Stimulated activated CD4-positive, alpha-beta T cell treated with anti-CD3 and anti-CD28 coated beads, Interleukin-2, amount 100 ng/mL, for 24 hours (primary cell): ENCODE measurements at regions not wholly inside any gene's neighbourhood (a gene's known extent, or its start where the extent isn't known, plus 50 kb on each side); places are given as distances from the start of the nearest gene placed in this dataset.
A peak's percentile ranks its signal among the peaks of the same experiment; 100 is the strongest.

Experiments used
- DNase-seq, 2 donors: peaks; one replicate each; pipeline ENCODE4 v3.0.0-alpha.2; 2020

DNA sequence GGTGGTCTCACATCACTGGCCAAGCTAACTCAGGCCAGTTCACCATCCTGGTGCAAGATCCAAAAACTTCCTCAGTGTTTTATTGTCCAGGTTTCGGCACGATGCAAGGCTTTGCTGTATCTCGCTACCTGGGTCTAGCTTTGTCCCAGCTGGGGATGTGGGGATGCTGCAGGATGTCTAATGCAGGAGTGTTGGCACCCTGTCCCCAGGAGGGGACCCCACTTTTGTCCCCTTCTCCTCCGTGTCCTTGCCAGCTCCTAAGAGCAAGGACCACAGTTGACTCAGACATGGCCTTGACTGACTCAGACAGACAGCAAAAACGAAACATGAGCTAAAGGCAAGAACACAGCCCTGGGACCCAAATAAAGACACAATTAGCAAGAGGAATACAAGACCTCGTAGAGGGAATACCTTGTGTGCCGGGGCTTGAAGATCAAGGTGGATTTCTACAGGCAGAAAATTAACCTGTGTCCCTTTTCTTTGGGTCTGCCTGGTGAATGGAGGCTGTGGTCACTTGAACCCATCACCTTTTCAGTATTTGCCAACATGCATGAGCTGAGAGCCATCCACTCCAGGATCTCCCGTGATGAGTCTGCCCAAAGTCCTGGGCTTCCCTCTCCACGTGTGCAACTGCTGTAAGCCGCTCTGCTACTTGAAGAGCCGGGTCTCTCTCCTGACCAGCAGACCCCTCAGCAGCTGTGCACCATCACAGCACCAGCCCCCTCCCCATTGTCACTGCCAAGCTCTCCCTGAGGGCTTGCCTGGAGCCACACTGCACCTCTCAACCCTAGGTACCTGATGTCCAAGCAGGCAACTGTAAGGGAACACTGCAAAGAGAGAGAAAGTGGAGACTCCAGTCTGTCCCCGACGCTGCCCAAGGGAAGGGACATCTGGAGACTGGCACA, 149.5 kb upstream of the ZNF507 start:
- DNase-seq, result no peak

DNA sequence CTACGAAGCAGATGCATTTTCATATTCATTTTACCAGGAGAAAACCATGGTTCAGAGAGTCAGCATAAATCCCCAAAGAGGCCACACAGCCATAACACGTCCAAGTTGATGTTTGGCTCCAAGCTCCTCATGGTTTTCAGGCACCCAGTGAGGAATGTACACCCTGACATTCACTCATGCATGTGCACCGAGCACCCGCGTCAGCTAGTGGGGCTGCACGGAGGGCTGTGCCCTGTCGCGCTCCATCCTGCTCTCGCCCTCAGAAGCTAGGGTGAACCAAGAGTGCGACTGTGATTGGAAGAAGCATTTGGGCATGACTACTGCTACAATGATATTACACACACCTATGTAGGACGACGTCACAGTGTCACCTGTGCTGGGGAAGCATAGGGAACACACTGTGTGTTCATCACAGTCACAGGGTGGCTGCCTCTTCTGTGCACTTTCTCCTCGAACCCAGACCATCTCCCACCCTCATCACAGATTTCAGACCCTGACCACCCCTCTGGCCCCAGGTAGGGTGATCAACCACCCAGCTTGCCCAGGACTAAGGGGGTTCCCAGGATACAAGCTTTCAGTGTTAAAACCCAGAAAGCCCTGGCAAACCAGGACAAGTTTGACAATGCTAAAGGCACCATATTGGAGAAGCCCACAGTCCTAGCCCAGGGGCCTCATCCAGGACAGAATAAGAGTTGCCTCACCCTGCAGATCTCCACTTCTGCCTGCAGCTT, 148.6 kb upstream of the ZNF507 start:
- no peak for DNase-seq

DNA sequence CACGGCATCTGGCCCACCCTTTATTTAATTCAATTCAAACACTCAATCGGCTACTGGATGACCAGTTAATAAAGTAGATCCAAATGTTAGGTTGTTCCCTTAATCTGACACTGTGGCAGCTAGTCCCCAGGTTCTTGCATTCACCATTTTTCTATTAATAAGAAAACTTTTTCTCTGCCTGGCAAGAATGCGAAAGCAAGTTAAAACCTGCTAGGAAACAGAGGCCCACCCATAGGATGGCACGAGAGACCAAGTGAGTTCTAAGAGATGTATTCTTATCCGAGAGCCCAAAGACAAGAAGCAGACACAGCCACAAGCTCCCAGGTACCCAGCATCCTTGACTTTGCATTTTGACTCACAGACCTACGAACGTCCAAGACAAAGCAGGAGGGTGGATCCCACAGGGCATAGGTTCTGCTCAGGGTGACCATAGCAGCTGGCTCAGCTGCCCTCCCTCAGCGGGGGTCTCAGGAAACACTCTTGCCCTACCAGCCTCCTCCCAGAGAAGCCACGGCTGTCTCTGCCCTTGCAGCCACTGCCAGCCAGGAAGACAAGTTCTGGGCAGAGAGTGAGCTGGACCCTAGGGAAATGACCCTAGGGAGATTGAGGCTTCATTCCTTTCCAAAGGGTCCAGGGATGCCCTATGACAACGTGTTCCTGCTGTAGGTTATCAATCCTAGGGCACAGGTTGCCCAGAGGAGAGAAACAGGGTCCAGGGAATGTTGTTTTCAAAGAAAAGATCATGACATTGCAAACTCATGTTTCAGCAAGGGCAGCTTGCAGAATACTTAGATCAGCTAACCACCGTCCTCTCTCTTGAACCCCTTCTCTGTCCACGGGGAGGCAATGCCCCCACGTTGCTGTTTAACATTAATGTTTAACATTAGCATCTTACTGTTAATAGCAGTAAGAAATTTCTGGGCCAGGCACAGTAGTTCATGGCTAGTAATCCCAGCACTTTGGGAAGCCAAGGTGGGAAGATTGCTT, 147.2 kb upstream of the ZNF507 start:
- DNase-seq, result no peak

DNA sequence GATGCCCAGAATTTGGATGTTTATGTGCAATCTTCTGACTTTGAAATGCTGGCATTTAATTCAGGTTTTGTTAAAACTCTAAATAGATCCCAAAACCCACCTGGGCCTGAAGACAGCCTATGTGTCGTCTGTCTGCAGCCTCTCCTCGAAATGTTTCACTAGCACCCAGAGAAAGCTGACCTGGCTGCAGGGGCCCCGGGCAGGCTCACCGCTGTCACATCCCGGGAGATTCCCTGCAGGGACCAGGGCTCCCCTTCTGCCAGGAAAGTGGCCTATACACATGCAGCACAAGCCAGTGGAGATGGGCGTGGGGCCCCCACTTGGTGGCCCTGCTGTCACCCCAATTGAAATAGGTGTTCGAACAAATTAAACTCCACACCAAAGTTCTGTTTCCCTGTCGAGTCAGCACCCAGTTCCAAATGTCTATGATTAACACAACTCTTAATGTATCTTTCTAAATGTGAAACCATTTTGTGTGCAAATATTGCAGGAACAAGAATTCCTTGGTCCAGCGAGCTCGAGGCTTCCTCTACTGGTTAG, 145.8 kb upstream of the ZNF507 start:
- DNase-seq, result no peak

DNA sequence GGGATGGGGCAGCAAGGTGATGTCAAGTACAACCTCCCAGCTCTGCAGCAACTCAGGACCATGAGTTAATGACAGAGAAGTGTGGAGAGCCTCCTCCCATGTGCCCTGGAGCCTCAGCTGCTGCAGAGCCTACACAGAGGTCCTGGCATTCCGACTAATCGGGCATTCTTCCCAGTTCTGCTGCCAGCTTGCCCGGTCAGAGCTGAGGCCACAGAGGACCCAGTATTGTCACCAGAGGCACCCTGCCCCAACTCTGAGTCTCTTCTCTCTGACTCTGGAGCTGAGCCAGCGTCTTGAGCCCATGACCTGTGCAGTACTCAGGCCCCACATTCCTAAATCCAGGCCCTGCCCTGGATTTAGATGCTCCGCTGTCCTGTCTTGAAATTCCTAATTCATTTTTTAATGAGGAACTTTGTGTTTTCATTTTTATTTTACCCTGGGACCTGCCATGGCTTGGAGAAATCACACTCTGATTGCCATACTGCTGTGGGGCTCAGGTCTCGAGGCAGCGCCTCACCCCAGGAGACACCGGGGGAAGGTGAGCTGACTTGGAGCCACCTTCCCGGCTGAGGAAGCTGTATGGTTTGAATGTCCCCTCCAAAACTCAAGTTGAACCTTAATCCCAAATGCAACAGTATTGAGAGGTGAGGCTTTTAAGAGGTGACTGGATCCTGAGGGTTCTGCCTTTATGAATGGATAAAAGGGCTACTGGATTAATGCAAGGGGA, 144.9 kb upstream of the ZNF507 start:
- DNase-seq, result no peak

DNA sequence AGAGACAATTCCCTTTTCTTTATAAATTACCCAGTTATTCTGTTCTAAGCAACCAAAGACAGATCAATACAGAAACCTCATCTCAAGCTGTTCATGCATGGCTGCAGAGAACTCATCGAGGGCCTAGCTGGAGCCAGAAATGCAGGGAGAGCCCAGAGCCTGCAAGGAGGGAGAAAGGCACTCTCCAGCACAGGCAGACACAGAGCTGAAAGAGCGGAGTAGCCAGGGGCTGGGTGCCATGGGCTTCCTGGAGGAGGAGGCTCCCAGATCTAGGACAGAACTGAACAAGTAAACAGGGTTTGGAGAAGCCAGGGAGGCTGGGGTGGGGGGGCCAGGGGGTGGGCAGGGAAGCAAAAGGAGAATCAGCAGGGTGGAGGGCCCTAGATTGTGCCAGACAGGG, 144.2 kb upstream of the ZNF507 start:
- DNase-seq, result no peak

DNA sequence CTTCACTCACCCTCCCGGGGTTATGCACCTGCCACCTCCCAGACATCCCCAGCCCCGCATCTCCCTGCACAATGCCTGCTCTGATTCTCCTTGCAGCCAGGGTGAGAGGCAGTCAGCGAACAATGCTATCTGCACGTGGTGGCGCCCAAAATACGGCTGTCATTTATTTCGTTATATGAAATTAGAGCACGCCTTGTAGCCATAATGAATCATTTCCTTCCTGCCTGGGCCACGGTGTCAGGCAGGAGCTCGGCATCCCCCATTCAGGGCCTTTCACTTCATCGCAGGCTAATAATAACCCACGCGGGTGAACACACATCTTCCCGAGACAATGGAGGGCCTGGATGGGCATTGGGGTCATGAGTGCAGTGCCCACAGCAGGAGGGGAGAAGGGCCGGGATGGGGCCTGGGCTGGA, 143.8 kb upstream of the ZNF507 start:
- peak in 1 of 2 donors; percentile 13 for DNase-seq

DNA sequence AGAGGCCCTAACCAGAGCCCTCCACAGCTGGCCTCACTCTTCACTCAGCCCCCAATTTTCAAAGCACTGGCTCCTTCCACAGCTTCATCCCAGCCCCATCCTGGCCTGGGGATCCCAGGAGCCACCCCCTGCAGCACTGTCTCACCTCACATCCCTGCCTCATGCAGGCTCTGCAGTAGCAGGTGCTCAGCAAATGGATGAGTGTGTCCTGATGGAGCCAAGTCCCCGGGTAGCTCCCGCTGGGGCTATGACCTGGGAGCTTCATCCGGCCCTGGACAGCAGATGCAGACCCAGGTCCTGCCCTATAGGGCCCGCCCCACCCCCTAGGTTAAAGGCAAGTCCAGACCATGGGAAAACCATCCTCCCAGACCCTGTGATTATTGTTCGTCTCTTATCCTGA, 143.2 kb upstream of the ZNF507 start:
- no peak for DNase-seq

DNA sequence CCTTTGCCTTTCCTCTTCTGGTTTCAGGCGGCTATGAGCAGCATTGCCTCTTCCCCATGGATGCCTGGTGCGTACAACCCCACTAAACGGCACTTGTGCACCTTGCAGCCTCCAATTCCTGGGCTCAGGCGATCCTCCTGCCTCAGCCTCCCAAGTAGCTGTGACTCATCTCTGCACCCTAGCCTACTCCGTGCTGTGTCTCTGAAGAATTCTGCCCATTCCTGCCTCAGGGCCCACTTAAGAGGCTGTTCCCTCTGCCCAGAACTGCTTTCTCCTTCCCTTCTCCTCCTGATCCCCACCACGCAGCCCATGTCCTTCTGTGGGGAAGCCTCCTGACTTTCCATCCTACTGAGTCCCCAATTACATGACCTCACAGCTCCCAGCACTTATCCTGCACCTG, 142.2 kb upstream of the ZNF507 start:
- no peak for DNase-seq

DNA sequence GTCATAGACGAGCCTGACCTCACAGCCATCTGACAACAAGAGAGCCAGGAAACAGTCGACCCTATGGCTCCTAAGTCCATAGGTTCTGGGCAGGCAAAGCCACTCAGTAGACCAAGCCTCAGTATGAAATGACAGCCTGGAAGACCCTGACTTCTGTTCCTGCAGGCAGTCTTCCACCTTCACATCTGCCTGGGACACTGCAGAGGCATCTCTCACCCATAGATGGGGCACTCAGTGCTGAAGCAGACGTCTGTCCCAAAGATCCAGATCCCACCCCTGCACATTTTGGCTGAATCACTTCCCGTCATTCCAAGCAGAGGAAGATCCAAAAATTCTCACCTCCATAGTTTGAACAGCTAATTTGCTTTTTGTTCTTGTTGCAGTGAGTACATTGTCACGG, 139.3 kb upstream of the ZNF507 start:
- DNase-seq, result no peak

DNA sequence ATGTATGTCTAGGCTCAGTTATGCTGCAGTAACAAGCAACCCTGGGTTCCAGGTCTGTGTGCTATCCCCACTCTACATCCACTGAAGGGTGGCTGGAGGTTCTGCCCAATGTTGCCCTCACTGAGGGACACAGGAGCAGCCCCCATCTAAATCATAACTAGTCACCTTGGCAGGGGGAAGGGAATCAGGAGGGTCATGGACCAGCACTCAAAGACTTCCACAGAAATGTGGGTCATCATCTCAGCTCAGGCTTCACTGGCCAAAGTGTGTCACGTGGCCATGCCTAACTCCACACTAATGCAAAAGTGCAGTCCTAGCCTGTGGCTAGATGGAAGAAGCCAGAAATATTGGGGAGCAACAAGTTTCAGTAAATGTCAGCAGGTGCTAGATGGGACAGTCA, 137.3 kb upstream of the ZNF507 start:
- no peak for DNase-seq

DNA sequence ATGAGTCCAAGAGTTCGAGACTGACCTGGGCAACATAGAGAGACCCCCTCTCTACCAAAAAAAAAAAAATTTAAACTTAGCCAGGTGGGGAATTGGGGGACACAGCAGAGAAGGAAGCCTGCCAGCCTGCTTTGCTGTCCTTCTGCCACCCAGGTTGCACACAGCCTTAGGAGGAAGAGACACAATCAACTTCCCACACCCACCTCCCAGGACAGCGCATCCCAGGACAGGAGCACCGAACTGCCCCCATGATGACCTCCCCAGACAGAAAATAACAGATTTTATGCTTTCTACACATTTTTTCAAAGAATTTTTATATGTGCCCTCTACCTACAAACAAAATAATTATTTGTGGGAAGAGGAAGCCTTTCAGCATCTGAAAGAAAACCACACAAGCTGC, 126.0 kb upstream of the ZNF507 start:
- no peak for DNase-seq

DNA sequence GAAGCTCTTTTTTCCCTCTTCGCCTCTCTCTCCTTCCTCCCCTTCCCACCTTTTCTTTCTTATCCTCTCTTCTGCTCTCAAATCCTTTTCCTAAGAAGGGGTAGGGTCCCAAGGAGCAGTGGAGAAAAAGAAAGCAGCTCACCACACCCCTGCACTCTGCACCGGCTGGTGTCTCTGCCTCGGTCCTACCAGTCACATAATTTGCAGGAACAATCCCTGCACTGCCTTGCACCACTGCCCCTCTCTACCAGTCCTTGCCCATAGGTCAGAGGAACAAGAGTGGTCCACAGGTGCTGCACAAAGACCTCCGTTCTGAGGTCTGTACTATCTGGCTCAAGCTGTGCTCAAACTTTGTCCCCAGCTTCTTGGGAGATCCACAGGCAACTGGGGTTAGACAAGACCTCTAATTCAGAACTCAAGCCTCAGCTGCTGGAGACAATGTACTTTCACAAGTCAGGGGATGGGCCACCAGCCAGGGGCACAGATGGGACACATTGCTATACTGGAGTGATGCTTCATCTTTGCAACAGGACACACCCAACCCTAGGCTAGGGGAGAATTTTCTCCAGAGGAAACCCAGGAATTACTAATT, 125.4 kb upstream of the ZNF507 start:
- DNase-seq, result no peak

DNA sequence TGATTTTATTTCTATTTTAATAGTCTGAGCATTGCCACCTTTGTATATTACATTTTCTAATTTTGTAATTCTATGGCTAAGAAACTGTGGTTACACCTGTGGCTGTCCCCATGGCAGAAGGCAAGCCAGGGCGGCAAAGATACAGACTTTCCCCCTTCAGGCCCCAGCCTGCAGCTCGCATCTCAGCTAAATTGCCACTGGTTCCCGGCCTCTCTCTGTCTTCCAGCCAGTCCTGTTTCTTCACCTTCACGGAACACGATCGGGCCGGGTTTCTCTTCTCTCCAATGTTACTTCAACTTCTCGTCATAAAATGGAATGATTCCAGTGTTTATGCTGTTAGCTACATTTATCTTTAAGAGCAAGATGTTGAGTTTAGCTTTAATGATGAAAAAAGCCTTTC, 124.5 kb upstream of the ZNF507 start:
- DNase-seq, result no peak

DNA sequence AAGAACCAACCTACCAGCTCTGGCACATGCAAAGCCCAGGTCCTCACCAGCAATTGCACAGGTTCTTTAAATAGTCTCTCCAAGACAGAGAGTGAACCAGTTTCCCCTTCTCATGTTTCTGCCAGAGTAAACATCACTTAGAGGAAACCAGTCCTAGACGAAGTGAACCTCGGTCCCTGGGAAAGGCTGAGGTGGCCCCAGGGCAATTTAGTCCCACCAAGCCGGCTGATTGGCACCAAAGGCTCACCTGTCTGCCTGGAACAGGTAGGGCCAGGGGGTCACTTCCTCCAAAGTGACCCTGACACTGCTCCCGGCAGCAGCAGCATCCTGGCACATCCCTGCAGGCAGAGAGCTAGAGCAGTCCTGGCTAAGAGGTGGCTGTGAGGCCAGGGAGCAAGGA, 122.9 kb upstream of the ZNF507 start:
- DNase-seq, result no peak

DNA sequence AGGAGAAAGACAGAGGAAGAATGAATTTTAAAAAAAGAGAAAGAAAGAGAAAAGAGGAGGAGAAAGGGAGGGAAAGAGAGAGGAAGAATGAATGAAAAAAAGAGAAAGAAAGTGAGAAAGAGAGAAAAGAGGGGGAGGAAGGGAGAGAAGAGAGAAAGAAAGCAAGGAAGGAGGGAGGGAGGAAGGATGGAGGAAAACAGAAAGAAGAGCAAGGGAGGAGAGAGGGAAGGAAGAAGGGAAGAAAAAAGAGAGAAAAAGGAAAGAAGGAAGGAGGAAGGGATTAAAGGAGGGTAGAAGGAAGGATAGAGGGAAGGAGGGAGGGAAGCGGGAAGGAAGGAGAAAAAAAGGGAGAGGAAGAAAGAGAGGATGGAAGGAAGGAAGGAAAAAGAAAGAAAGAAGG, 122.3 kb upstream of the ZNF507 start:
- no peak for DNase-seq

DNA sequence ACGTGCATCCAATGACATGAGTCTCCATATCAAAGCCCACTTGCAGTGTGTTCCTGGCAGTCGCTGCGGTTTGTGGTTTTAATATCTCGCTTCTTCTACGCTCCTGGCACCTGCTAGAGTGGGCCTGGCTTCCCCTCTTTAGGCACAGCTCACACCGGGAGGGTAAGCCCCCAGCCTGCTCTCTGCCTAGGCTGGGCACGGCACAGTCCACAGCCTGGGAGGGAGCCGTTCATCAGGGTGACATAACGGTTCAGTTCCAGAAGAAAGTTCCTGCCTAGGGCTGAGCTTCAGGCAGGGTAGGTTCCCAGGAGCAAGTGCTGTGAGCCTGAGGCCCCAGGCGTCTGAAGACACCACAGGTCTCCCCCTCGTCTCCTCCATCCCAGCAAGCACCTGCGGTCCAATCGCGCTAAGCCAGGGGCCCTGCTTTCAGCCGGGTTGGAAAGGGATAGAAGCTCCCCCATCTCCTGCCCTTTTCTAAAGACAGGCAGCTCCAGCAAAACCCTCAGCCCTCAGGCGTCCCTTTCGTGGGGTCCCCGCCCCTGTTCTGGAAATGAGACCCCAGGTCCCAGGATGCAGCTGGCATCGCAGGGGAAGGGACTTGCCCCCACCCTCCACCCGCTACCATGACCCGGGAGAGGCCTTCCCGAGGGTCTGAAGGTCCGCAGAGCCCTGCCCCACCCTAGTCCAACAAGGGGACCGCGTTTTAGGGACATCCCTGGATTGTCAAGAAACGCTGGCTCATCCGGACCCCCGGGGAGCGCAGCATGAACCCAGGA, 121.6 kb upstream of the ZNF507 start:
- DNase-seq, result peak in 1 of 2 donors; percentile 3

DNA sequence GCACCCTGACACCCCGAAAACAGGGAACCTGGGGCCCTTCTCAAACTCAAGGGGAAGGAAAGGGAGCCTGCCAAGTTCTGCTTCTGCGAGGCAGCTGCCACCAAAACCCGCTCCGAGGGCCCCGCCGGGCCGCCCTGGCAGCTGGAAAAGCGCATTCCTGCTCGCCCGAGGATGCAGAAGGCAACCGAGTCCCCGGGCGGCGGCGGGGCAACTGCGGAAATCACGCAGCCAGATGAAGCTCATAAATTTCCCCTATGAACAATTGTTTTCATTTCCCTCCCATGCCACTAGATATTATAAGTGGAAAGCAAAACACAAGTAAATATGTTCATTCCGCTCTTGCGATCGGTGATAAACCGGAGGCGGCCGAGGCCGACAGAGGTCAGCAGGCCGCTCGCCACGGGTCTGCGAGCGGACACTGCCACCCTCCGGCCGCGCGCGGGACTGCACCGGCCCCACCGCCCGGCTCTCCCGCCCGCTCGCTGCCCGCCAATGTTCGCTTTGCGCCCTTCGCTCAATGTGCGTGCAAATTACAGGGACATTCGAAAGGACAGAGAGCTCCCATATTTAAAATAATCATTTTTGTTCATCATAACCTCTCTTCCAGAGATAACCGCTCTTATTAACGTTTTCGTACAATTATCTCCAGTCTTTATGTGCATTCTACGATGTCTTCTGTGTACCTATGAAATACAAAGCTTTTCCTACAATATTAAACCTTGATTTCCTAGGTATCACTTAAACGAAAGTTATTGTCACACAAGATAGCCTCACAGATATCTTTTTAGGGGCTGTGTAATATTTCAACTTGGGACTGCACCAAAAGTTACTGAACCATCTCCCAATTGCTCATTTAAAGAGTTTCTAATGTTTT, 120.8 kb upstream of the ZNF507 start:
- peak; percentile 73 to 74 for DNase-seq

DNA sequence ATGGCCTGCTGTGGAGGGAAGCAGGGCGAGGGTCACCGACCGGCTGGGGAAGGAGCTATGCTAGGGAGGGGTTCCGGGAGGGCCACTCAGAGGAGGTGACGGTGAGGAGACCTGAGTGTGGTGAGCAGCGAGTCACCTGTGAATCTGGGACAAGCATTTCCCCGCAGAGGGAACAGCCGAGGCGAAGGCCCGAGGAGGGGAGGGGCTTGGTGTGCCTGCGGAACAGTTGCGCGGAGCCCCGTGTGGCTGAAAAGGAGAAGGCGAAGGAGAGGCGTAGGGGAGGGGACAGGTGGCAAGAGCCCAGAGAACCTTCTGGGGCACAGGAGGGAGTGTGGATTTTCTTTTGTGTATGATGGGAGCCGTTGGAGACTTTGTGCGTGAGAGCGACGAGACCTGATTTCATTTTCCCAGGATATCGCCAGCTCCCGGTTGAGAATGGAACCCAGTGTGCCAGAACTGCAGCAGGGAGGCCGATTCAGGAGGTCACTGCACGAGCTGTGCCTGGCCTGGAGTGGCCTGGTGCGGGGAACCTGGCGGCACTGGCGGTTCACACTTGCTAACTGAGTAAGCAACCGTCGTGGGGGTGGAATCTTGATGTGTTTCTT, 117.7 kb upstream of the ZNF507 start:
- DNase-seq, result no peak
